ENCODE measurements at regions not wholly inside any gene's neighbourhood (a gene's known extent, or its start where the extent isn't known, plus 50 kb on each side); places are given as distances from the start of the nearest gene placed in this dataset.
"Not testable (repeated sequence)": the region's sequence is repeated elsewhere in the genome, so short reads cannot be mapped to it uniquely, and the experiment has no call there.

GRCh38 chr15:84525491-84526344, 75.1 kb upstream of the ZSCAN2 start:
- not testable (repeated sequence) for DNase-seq (ENCODE audit: insufficient read length, low spot score); FAIRE-seq

GRCh38 chr15:84530751-84531150, 70.1 kb upstream of the ZSCAN2 start:
- DNase-seq (ENCODE audit: insufficient read length, low spot score) = not testable (repeated sequence)
- peak; percentile 61 for FAIRE-seq

- FAIRE-seq = peak; percentile 50
Measured at GRCh38 chr15:84531223-84531622, 69.6 kb upstream of the ZSCAN2 start.

GRCh38 chr15:84531709-84532367, 69.0 kb upstream of the ZSCAN2 start:
- not testable (repeated sequence) for DNase-seq (ENCODE audit: insufficient read length, low spot score)
- peak; percentile 30 for FAIRE-seq

More at GRCh38 chr15:84531223-84531622, 69.6 kb upstream of the ZSCAN2 start:
- DNase-seq (ENCODE audit: insufficient read length, low spot score) = not testable (repeated sequence)

GRCh38 chr15:84533705-84534104, 67.1 kb upstream of the ZSCAN2 start:
- FAIRE-seq; DNase-seq (ENCODE audit: insufficient read length, low spot score): not testable (repeated sequence)

GRCh38 chr15:84534561-84535235, 66.1 kb upstream of the ZSCAN2 start:
- not testable (repeated sequence) for DNase-seq (ENCODE audit: insufficient read length, low spot score); FAIRE-seq

- not testable (repeated sequence) for DNase-seq (ENCODE audit: insufficient read length, low spot score); FAIRE-seq
Measured at GRCh38 chr15:84536181-84536580, 64.6 kb upstream of the ZSCAN2 start.

- not testable (repeated sequence) for FAIRE-seq; DNase-seq (ENCODE audit: insufficient read length, low spot score)
Measured at GRCh38 chr15:84544586-84544985, 56.2 kb upstream of the ZSCAN2 start.

- DNase-seq (ENCODE audit: insufficient read length, low spot score); FAIRE-seq: not testable (repeated sequence)
Measured at GRCh38 chr15:84547150-84547549, 53.7 kb upstream of the ZSCAN2 start.

- not testable (repeated sequence) for FAIRE-seq
Measured at GRCh38 chr15:84550503-84550902, 50.3 kb upstream of the ZSCAN2 start.

More at GRCh38 chr15:84550503-84550902, 50.3 kb upstream of the ZSCAN2 start:
- not testable (repeated sequence) for DNase-seq (ENCODE audit: insufficient read length, low spot score)
